Tibial artery (tissue), 4 donors: ENCODE measurements at regions not wholly inside any gene's neighbourhood (a gene's known extent, or its start where the extent isn't known, plus 50 kb on each side); places are given as distances from the start of the nearest gene placed in this dataset.

Experiments
- DNase-seq, 2 donors: peaks; one replicate each; pipeline ENCODE4 v3.0.0-alpha.2; 2019
- H3K27ac ChIP-seq, 2 donors: fragments of 200-600 bp; sonication (generic) in 1 of 2; 1 replicate in 1 of 2; 2 replicates in 1 of 2; pipeline ENCODE4 v1.5.1; 2018 to 2019; ENCODE audit warnings: mild to moderate bottlenecking in 1 of 2
- H3K27me3 ChIP-seq, 2 donors: fragments of 200-600 bp; sonication (generic) in 1 of 2; one replicate each; pipeline versions ENCODE4 v1.5.1 to v1.6.0; 2016 to 2019
- H3K36me3 ChIP-seq, 3 donors: fragments of 200-600 bp; sonication (generic) in 2 of 3; one replicate each; pipeline ENCODE4 v1.5.1; 2016 to 2019; ENCODE audit warnings: mild to moderate bottlenecking in 2 of 3
- H3K4me1 ChIP-seq, 4 donors: fragments of 200-600 bp; sonication (generic) in 2 of 4; 1 replicate in 3 of 4; 2 replicates in 1 of 4; pipeline ENCODE4 v1.5.1; 2016 to 2019
- H3K4me3 ChIP-seq, 2 donors: fragments of 200-600 bp; sonication (generic) in 1 of 2; 1 replicate in 1 of 2; 2 replicates in 1 of 2; pipeline ENCODE4 v1.5.1; 2018 to 2019; ENCODE audit warnings: mild to moderate bottlenecking in 2 of 2
- H3K9me3 ChIP-seq, 3 donors: fragments of 200-600 bp; sonication (generic) in 1 of 3; one replicate each; pipeline ENCODE4 v1.5.1; 2016 to 2019
- intact Hi-C: fragments of 100-400 bp; cut with DNase I; formaldehyde crosslinking; loops from one replicate; pipeline ENCODE4 v1.15.0; 2023; ENCODE audit warnings: low total_unique reads
- TF ChIP-seq, protein P1 (sequence below), 2 experiments: fragments of 200-600 bp in 1 of 2; fragments of 450-650 bp in 1 of 2; IDR thresholded peaks; one replicate each; pipeline ENCODE4 v1.5.1; 2017 to 2019; ENCODE audit warnings: antibody characterized with exemption in 2 of 2, mild to moderate bottlenecking in 1 of 2, moderate library complexity in 1 of 2

DNA sequence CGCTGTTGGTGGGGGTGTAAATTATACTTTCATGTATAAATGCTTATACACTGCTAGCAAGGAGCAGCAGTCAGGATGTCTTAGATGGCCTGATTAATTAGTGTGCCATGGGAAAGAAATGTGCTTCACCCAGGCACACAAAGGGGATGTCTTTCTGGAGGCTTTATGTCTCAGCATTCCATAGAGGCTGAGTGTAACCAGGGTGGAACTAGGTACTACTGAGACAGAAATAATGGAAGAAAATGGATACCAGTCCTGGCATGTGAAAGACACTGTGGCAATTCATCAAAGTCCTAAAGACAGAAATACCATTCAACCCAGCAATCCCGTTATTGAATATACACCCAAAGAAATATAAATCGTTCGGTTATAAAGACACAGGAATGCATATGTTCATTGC is 52.5 kb downstream of the PF4 start:
- Histone ChIP-seq H3K9me3 (no peaks in the 10 kb centered on the region), H3K27me3 (no peaks in the 10 kb centered on the region), H3K27ac (no peak overlapping the region), H3K4me1 (no peaks in the 10 kb centered on the region), H3K4me3 (no peak overlapping the region), H3K36me3 (no peaks in the 10 kb centered on the region)
- DNase-seq = no peak
- TF ChIP-seq, protein P1, sequence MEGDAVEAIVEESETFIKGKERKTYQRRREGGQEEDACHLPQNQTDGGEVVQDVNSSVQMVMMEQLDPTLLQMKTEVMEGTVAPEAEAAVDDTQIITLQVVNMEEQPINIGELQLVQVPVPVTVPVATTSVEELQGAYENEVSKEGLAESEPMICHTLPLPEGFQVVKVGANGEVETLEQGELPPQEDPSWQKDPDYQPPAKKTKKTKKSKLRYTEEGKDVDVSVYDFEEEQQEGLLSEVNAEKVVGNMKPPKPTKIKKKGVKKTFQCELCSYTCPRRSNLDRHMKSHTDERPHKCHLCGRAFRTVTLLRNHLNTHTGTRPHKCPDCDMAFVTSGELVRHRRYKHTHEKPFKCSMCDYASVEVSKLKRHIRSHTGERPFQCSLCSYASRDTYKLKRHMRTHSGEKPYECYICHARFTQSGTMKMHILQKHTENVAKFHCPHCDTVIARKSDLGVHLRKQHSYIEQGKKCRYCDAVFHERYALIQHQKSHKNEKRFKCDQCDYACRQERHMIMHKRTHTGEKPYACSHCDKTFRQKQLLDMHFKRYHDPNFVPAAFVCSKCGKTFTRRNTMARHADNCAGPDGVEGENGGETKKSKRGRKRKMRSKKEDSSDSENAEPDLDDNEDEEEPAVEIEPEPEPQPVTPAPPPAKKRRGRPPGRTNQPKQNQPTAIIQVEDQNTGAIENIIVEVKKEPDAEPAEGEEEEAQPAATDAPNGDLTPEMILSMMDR (IDR thresholded peaks at IDR 0.05) = no peak
- intact Hi-C loops = no loop called here

- Histone ChIP-seq H3K27me3 (no peaks in the 10 kb centered on the region), H3K27ac (no peak overlapping the region), H3K4me3 (no peak overlapping the region), H3K36me3 (no peaks in the 10 kb centered on the region), H3K9me3 (no peaks in the 10 kb centered on the region), H3K4me1 (no peaks in the 10 kb centered on the region)
- no peak for DNase-seq
- TF ChIP-seq, protein P1 (IDR thresholded peaks at IDR 0.05) = no peak
- intact Hi-C loops = no loop called here
Observed at GRCh38 chr4:73923631-73923937, 54.4 kb downstream of the CXCL1 start.

DNA sequence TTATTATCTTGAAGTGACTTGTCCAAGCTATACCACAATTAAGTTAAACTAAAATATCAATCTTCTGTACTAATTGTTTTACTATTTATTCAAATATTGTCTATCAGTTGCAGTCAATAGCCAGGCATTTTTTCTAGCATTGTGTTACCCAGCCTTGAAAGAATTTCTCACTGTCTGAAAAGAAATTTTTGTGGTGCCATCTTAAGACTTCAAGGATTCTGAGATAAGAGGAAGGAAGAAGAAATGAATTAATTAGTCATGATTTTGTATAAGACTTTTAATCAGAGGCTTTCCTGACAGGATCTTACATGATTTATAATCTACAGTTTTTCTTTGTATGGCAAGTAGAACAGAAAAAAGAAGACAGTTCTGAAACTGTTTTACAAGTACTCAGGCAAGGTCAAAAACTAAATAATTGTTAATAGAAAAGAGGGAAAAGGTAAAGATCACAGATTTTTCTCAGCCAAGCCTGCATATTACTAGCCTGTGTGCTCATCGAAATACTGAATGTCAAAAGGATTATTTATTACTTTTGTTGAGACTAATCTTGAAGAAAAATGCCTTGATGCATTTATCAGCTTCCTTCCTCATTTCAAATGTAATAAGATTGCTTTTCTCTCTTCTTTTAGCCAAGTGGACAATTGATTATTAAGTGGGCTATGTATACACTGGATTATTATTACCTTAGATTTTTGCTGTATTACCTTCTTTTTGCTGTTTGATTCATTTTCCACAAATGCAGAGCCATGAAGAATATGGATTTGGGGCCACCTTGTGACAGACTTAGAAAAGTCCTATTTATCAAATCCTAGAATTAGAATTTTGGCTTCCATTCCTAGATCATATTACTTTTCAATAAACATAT is 53.8 kb downstream of the CXCL1 start:
- Histone ChIP-seq H3K4me3 (no peak overlapping the region), H3K9me3 (no peaks in the 10 kb centered on the region), H3K4me1 (peaks cover 0 to under 1% (median 0%) of the 10 kb centered on the region in 4 donors), H3K27ac (no peak overlapping the region), H3K36me3 (no peaks in the 10 kb centered on the region), H3K27me3 (no peaks in the 10 kb centered on the region)
- no peak for DNase-seq
- intact Hi-C loops = no loop called here
- TF ChIP-seq, protein P1 (IDR thresholded peaks at IDR 0.05) = peak; percentile 42 to 45

- Histone ChIP-seq H3K27ac (no peak overlapping the region), H3K4me1 (peaks cover 0 to 8% (median 5%) of the 10 kb centered on the region in 4 donors)
- intact Hi-C loops = no loop called here
Observed at GRCh38 chr4:73922317-73922716, 53.1 kb downstream of the CXCL1 start.

More at GRCh38 chr4:73922317-73922716, 53.1 kb downstream of the CXCL1 start:
- H3K9me3 ChIP-seq = no peaks in the 10 kb centered on the region
- TF ChIP-seq, protein P1 (IDR thresholded peaks at IDR 0.05) = no peak
- no peak for DNase-seq
- no peak overlapping the region for H3K4me3 ChIP-seq
- no peaks in the 10 kb centered on the region for H3K36me3 ChIP-seq
- H3K27me3 ChIP-seq = no peaks in the 10 kb centered on the region
